ENCODE measurements at regions not wholly inside any gene's neighbourhood (a gene's known extent, or its start where the extent isn't known, plus 50 kb on each side); places are given as distances from the start of the nearest gene placed in this dataset.

GRCh38 chr4:135354876-135355275 is 1153.3 kb upstream of the PABPC4L start:
- Histone ChIP-seq H3K4me3 (no peak overlapping the region), H3K27ac (no peak overlapping the region), H3K4me1 (no peaks in the 10 kb centered on the region), H3K27me3 (peaks cover 0 to 4% (median 0%) of the 10 kb centered on the region in 4 donors), H3K36me3 (no peaks in the 10 kb centered on the region), H3K9me3 (peaks cover 0 to 5% (median 0%) of the 10 kb centered on the region in 4 donors)
- ATAC-seq (no peak), FAIRE-seq (no peak), DNase-seq (no peak)
- no peak for TF ChIP-seq CTCF (IDR thresholded peaks at IDR 0.05)
- intact Hi-C loops (cut with DNase I): no loop called here
- 24 to 44% methylated on average over 1 of the region's 1 CpG for WGBS, 2 donors

GRCh38 chr4:135353008-135353407 is 1151.4 kb upstream of the PABPC4L start:
- Histone ChIP-seq H3K4me3 (no peak overlapping the region), H3K4me1 (no peaks in the 10 kb centered on the region), H3K27me3 (peaks cover 0 to 4% (median 0%) of the 10 kb centered on the region in 4 donors), H3K36me3 (no peaks in the 10 kb centered on the region), H3K9me3 (peaks cover 0 to 5% (median 0%) of the 10 kb centered on the region in 4 donors), H3K27ac (no peak overlapping the region)
- no peak for FAIRE-seq
- DNase-seq: no peak
- no peak for ATAC-seq
- intact Hi-C loops (cut with DNase I): no loop called here
- no peak for TF ChIP-seq CTCF (IDR thresholded peaks at IDR 0.05)
- 58 to 61% methylated on average over 3 of the region's 3 CpGs for WGBS, 2 donors

GRCh38 chr4:135344492-135344891 is 1142.9 kb upstream of the PABPC4L start:
- DNase-seq (peak in 1 of 6 donors; percentile 16), ATAC-seq (no peak), FAIRE-seq (no peak)
- intact Hi-C loops (cut with DNase I): no loop called here
- no peak overlapping the region for H3K27ac ChIP-seq
- H3K4me1 ChIP-seq: no peaks in the 10 kb centered on the region
- no peak for TF ChIP-seq CTCF (IDR thresholded peaks at IDR 0.05)
- no peaks in the 10 kb centered on the region for H3K36me3 ChIP-seq
- no peak overlapping the region for H3K4me3 ChIP-seq
- 75 to 78% methylated on average over 2 of the region's 2 CpGs for WGBS, 2 donors
- no peaks in the 10 kb centered on the region for H3K9me3 ChIP-seq
- H3K27me3 ChIP-seq: no peaks in the 10 kb centered on the region

- Histone ChIP-seq H3K27me3 (no peaks in the 10 kb centered on the region), H3K36me3 (no peaks in the 10 kb centered on the region), H3K4me1 (no peaks in the 10 kb centered on the region), H3K9me3 (no peaks in the 10 kb centered on the region), H3K27ac (no peak overlapping the region), H3K4me3 (no peak overlapping the region)
- no peak for FAIRE-seq
- TF ChIP-seq CTCF (IDR thresholded peaks at IDR 0.05): no peak
- no peak for DNase-seq
- intact Hi-C loops (cut with DNase I): no loop called here
- no peak for ATAC-seq
Observed at GRCh38 chr4:135338181-135338580, 1136.6 kb upstream of the PABPC4L start.

GRCh38 chr4:135325264-135325663 is 1123.7 kb upstream of the PABPC4L start:
- no peaks in the 10 kb centered on the region for H3K4me1 ChIP-seq
- FAIRE-seq (no peak), ATAC-seq (no peak), DNase-seq (no peak)
- WGBS, 2 donors: 19 to 26% methylated on average over 2 of the region's 2 CpGs
- TF ChIP-seq CTCF (IDR thresholded peaks at IDR 0.05): no peak
- intact Hi-C loops (cut with DNase I): no loop called here
- no peak overlapping the region for H3K4me3 ChIP-seq
- no peak overlapping the region for H3K27ac ChIP-seq
- H3K9me3 ChIP-seq: no peaks in the 10 kb centered on the region
- no peaks in the 10 kb centered on the region for H3K27me3 ChIP-seq
- H3K36me3 ChIP-seq: no peaks in the 10 kb centered on the region

Data from pancreas (tissue), 10 donors.